Suprapubic skin (tissue), 4 donors: ENCODE measurements at regions not wholly inside any gene's neighbourhood (a gene's known extent, or its start where the extent isn't known, plus 50 kb on each side); places are given as distances from the start of the nearest gene placed in this dataset.

Source experiments
- POLR2A ChIP-seq, 2 donors: fragments of 450-650 bp; IDR thresholded peaks; one replicate each; pipeline ENCODE4 v1.6.1; 2017; ENCODE audit warnings: antibody characterized with exemption in 2 of 2, mild to moderate bottlenecking in 2 of 2, moderate library complexity in 2 of 2
- POLR2AphosphoS5 ChIP-seq, 3 donors: sonication (generic); formaldehyde crosslinking; IDR thresholded peaks; one replicate each; pipeline ENCODE4 v1.6.1; 2017; ENCODE audit warnings: antibody characterized with exemption in 3 of 3
- TF ChIP-seq, protein P1 (sequence below), 2 donors: fragments of 200-600 bp in 1 of 2; fragments of 450-650 bp in 1 of 2; sonication (generic) in 1 of 2; IDR thresholded peaks; one replicate each; pipeline ENCODE4 v1.5.1; 2016 to 2019; ENCODE audit warnings: antibody characterized with exemption in 2 of 2, mild to moderate bottlenecking in 1 of 2, moderate library complexity in 1 of 2

DNA sequence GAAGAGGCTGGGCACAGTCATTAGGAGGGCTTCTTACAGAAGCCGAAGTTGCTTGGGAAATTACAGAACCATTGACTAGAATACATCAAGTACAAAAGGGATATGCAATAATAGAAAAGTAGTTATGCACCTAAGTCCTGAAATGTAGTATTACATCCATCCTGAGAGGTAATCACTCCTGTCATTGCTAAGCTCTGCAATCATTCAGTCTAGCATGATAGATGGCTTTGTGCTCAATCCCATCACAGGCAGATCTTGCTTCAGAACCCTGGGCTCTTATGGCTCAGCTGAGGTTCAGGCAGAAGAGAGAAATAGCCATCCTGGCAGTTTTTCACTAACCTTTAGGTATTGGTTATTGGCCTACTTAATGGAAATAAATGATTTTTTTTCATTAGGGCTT, 231.7 kb upstream of the AFF2 start:
- TF ChIP-seq, protein P1, sequence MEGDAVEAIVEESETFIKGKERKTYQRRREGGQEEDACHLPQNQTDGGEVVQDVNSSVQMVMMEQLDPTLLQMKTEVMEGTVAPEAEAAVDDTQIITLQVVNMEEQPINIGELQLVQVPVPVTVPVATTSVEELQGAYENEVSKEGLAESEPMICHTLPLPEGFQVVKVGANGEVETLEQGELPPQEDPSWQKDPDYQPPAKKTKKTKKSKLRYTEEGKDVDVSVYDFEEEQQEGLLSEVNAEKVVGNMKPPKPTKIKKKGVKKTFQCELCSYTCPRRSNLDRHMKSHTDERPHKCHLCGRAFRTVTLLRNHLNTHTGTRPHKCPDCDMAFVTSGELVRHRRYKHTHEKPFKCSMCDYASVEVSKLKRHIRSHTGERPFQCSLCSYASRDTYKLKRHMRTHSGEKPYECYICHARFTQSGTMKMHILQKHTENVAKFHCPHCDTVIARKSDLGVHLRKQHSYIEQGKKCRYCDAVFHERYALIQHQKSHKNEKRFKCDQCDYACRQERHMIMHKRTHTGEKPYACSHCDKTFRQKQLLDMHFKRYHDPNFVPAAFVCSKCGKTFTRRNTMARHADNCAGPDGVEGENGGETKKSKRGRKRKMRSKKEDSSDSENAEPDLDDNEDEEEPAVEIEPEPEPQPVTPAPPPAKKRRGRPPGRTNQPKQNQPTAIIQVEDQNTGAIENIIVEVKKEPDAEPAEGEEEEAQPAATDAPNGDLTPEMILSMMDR (IDR thresholded peaks at IDR 0.05), result no peak
- TF ChIP-seq POLR2A (IDR thresholded peaks at IDR 0.05) (no peak), POLR2AphosphoS5 (IDR thresholded peaks at IDR 0.05) (no peak)
